Suprapubic skin (tissue), 4 donors: ENCODE measurements at regions not wholly inside any gene's neighbourhood (a gene's known extent, or its start where the extent isn't known, plus 50 kb on each side); places are given as distances from the start of the nearest gene placed in this dataset.

Source experiments
- EP300 ChIP-seq: sonication (generic); formaldehyde crosslinking; IDR thresholded peaks from one replicate; pipeline ENCODE4 v1.6.1; 2017; ENCODE audit warnings: antibody characterized with exemption
- POLR2A ChIP-seq, 2 donors: fragments of 450-650 bp; IDR thresholded peaks; one replicate each; pipeline ENCODE4 v1.6.1; 2017; ENCODE audit warnings: antibody characterized with exemption in 2 of 2, mild to moderate bottlenecking in 2 of 2, moderate library complexity in 2 of 2
- POLR2AphosphoS5 ChIP-seq, 3 donors: sonication (generic); formaldehyde crosslinking; IDR thresholded peaks; one replicate each; pipeline ENCODE4 v1.6.1; 2017; ENCODE audit warnings: antibody characterized with exemption in 3 of 3
- TF ChIP-seq, protein P1 (sequence below), 2 donors: fragments of 200-600 bp in 1 of 2; fragments of 450-650 bp in 1 of 2; sonication (generic) in 1 of 2; IDR thresholded peaks; one replicate each; pipeline ENCODE4 v1.5.1; 2016 to 2019; ENCODE audit warnings: antibody characterized with exemption in 2 of 2, mild to moderate bottlenecking in 1 of 2, moderate library complexity in 1 of 2

DNA sequence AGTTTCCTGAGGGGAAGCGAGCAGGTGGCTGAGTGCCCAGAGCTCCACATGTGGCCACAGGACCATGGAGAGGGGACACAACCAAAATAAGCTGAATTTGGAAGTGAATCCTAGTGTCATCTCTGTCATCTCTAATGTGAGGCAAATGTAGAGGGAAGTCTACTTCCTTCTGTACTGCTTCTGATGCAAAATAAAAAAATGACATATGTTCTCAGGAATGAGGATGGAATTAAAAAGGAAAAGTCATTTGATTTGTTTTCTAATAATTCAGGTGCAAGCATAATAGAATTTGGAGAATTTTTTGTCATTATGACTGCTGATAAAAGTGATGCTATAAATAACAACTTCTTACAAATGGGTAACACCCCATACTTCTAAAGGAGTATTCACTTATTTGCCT lies 59.5 kb upstream of the POU1F1 start:
- TF ChIP-seq, protein P1, sequence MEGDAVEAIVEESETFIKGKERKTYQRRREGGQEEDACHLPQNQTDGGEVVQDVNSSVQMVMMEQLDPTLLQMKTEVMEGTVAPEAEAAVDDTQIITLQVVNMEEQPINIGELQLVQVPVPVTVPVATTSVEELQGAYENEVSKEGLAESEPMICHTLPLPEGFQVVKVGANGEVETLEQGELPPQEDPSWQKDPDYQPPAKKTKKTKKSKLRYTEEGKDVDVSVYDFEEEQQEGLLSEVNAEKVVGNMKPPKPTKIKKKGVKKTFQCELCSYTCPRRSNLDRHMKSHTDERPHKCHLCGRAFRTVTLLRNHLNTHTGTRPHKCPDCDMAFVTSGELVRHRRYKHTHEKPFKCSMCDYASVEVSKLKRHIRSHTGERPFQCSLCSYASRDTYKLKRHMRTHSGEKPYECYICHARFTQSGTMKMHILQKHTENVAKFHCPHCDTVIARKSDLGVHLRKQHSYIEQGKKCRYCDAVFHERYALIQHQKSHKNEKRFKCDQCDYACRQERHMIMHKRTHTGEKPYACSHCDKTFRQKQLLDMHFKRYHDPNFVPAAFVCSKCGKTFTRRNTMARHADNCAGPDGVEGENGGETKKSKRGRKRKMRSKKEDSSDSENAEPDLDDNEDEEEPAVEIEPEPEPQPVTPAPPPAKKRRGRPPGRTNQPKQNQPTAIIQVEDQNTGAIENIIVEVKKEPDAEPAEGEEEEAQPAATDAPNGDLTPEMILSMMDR (IDR thresholded peaks at IDR 0.05), result no peak
- TF ChIP-seq POLR2A (IDR thresholded peaks at IDR 0.05) (no peak), POLR2AphosphoS5 (IDR thresholded peaks at IDR 0.05) (no peak), EP300 (no peak)
